HG03565 (cell line): ENCODE measurements at regions not wholly inside any gene's neighbourhood (a gene's known extent, or its start where the extent isn't known, plus 50 kb on each side); places are given as distances from the start of the nearest gene placed in this dataset.
"Not testable (repeated sequence)": the region's sequence is repeated elsewhere in the genome, so short reads cannot be mapped to it uniquely, and the experiment has no call there.

ENCODE experiments used
- ATAC-seq: cut with Tn5 transposase; IDR thresholded peaks from one replicate; pipeline ENCODE4 v1.9.1; 2021; ENCODE audit warnings: mild to moderate bottlenecking, moderate library complexity; ENCODE audit not compliant: unreplicated experiment

- no peak for ATAC-seq
These were observed 702.9 kb downstream of the TENT5A start for GRCh38 chr6:81049425-81050042.

DNA sequence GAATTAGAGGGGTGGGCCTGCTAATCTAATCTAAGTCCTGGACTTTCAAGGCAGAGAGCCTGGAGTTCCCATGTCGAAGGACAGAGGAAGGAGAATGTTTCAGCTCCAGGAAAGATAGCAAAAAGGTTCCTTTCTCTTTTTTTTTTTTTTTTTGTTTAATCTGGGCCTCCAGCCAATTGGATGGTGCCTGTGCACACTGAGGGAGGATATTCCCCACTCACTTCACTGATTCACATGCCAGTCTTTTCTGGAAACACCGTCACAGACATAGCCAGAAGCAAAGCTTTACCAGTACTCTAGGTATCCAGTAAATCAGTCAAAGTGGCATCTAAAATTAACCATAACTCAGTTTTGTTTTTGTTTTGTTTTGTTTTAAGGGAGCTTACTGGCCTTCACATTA lies 721.1 kb downstream of the TENT5A start:
- ATAC-seq, result no peak

DNA sequence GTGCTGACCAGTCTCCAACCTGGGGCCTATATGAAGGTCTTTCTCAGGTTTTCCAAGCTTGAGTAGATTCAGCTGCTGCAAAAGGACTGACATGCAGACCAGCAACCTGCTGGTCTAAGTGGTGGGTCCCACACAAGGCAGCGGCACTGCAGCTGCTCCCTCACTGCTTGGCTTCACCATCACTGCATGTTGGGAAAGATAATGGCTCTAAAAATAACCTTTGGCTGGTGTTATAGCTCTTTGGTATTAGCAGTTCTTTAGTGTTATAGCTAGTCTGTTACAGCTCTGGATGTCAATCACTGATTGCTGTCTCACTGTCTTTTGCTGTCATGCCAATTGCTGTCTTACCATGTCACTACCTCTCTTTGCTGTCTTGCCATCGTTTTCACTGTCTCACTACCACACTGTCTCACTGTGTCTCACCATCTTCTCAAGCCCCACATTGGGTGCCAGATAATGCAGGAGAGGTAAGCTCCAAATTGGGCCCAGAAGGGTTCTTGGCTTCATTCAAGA lies 726.4 kb downstream of the TENT5A start:
- ATAC-seq, result no peak

DNA sequence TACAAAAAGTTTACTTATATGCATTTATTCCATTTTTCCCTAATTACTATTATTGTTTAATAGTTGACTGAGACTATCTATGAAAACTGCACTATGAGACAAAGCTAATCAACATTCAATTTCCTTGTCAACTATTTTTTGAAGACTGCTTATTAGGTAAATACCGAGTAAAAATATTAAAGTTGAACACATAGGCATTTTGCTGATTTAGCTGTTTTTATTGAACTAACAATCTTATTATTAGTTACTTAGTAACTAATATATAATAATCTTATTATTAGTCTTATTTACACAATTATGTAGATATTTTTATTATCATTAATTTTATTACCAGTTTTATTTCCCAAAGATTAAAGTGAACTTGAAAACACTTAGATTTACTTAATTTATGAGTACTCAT lies 728.8 kb downstream of the TENT5A start:
- no peak for ATAC-seq

GRCh38 chr6:81023007-81023582 lies 729.4 kb downstream of the TENT5A start:
- ATAC-seq, result no peak

DNA sequence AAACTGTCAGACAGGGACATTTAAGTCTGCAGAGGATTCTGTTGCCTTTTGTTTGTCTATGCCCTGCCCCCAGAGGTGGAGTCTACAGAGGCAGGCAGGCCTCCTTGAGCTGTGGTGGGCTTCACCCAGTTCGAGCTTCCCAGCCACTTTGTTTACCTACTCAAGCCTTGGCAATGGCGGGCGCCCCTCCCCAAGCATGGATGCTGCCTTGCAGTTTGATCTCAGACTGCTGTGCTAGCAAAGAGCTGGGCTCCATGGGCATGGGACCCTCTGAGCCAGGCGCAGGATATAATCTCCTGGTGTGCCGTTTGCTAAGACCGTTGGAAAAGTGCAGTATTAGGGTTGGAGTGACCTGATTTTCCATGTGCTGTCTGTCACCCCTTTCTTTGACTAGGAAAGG lies 734.9 kb downstream of the TENT5A start:
- ATAC-seq, result not testable (repeated sequence)

DNA sequence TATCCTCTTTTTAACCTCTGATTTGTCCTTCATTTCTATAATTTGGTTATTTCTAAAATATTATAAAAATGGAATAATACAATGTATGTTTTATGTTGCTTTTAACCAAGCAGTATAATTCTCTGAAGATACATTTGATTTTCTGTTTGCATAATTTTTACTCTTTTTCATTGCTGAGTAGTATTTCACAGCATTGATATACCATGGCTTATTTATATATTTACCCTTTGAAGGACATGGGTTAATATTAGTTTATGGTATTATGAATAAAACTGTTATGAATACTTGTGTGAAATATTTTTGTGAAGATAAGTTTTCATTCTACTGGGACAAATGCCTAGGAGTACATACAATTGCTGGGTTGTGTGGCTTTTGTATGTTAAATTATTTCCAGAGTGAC lies 748.6 kb downstream of the TENT5A start:
- no peak for ATAC-seq

DNA sequence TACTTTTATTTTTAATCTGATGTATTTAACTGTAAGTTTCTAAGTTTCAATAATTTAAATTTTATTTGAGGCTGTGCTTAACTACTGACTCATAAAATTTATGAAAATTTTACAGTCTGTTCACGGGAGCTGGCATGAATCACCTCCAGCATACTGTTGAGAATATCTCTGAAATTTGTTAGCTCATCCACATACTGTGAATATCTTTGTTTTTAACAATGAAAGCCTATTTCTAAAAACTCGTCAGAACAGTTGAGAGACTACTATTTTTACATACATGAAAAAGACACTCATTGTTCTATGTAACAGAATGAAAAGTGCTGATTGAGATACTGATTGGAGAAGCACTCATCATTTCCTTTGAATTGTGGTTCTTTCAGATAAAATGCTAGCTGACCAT lies 749.3 kb downstream of the TENT5A start:
- no peak for ATAC-seq

DNA sequence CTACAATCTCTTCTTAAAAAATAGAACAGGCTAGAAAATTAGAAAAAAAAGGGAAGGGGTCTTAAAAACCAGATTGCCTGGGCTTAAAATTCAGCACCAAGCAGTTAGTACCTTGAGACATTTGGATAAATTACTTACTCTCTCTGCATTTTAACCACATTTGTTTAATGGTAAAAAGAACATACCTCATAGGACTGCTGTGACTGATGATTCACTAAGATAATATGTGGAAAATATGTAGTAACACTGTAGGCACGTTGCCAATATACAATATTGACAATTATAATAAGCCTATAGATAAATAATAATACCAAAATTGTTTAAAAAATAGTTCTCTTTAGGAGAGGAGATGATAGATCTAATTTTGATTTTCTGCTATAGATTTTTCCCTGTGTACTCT lies 750.4 kb downstream of the TENT5A start:
- ATAC-seq, result no peak

DNA sequence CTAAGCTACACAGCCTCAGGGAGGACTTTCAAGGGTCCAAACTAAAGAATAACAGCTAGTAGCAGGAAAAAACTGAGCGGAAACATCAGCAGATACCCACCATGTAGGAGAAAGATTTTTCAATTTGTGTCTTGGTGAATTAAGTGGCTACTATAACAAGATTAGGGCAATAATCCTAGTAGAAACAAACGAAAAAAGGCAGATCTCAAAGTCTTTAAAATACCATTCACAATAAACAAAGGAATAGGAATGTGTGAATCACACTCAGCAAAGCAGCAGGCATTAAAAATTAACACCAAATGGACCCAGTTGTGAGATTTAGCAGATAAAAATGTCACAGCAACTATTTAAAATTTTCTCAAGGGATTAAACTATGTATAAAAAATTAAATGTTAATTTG lies 761.2 kb downstream of the TENT5A start:
- ATAC-seq, result no peak

GRCh38 chr6:80988892-80989291 lies 763.6 kb downstream of the TENT5A start:
- no peak for ATAC-seq

GRCh38 chr6:80988286-80988685 lies 764.2 kb downstream of the TENT5A start:
- no peak for ATAC-seq

DNA sequence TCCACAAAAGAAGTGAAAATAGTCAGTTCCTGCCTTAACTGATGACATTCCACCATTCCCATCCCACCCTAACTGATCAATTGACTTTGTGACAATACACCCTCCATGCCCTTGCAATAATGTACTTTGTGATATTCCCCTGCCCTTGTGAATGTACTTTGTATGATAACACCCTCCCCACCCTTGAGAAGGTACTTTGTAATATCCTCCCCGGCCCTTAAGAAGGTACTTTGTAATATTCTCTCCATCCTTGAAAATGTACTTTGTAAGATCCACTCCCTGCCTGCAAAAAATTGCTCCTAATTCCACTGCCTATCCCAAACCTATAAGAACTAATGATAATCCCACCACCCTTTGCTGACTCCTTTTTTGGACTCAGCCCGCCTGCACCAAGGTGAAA lies 771.3 kb downstream of the TENT5A start:
- ATAC-seq, result not testable (repeated sequence)

- ATAC-seq, result no peak
These were observed 776.1 kb downstream of the TENT5A start for GRCh38 chr6:80976336-80976735.

- no peak for ATAC-seq
These were observed 777.9 kb downstream of the TENT5A start for GRCh38 chr6:80974579-80974978.

DNA sequence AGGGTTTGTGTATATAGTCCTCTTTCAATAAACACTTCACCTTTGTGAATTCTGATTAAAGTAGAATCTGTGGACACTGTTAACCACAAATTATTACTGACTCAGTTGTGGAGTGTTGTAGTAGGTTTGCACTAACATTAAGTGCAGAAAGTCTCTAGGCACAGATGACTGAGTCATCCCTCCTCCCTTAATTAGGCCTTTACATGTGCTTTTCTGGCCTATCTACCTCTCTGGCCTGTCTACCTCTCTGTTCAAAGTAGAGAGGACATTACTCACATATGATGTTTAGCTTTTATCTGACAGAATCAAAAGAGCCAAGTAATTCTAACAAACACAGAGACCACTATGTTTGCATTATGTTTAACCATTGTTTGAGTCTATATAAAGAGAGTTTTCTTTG lies 783.0 kb downstream of the TENT5A start:
- no peak for ATAC-seq

DNA sequence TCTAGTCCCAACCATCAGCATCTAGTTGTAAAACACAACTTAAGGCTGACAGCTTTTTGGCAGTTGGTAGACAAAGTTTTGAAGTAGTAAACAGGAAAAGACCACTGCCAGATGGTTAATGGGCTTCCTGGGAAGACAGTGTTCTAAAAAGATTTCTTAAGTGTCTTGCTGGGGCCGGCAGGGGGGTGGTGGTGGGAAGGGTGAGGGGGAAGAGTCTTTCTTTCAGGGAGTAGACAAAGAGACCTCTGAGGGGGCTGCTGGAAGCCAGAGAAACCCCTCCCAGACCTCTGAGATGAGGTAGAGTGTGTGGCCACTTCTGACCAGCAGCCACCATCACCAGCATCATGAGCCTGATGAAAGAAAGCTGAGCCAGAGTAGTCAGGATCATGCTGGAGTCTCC lies 784.9 kb downstream of the TENT5A start:
- ATAC-seq, result no peak

- no peak for ATAC-seq
These were observed 790.1 kb downstream of the TENT5A start for GRCh38 chr6:80962382-80962781.

GRCh38 chr6:80961166-80961565 lies 791.3 kb downstream of the TENT5A start:
- ATAC-seq, result no peak

- ATAC-seq, result no peak
These were observed 793.4 kb downstream of the TENT5A start for GRCh38 chr6:80959034-80959433.

DNA sequence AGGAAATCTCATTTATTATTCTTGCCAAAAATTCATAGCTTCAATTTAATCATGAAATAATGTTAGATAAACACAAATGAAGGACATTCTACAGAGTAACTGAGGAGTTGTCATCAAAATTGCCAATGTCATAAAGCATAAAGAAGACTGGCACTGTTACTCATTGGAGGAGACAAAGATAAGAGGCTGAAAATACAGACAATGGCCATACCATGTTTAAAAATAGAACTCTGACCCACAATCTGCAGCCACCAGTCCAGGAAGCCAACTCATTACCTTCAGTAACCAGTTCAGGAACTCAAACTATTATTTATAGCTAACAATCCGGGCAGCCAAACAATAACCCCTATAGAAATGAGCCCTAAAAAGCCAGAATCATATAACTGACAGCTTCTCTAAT lies 795.6 kb downstream of the TENT5A start:
- ATAC-seq, result no peak

GRCh38 chr6:80952479-80952878 lies 800.0 kb downstream of the TENT5A start:
- ATAC-seq, result not testable (repeated sequence)

- ATAC-seq, result no peak
These were observed 806.1 kb downstream of the TENT5A start for GRCh38 chr6:80946402-80946801.
